ENCODE measurements at regions not wholly inside any gene's neighbourhood (a gene's known extent, or its start where the extent isn't known, plus 50 kb on each side); places are given as distances from the start of the nearest gene placed in this dataset.

DNA sequence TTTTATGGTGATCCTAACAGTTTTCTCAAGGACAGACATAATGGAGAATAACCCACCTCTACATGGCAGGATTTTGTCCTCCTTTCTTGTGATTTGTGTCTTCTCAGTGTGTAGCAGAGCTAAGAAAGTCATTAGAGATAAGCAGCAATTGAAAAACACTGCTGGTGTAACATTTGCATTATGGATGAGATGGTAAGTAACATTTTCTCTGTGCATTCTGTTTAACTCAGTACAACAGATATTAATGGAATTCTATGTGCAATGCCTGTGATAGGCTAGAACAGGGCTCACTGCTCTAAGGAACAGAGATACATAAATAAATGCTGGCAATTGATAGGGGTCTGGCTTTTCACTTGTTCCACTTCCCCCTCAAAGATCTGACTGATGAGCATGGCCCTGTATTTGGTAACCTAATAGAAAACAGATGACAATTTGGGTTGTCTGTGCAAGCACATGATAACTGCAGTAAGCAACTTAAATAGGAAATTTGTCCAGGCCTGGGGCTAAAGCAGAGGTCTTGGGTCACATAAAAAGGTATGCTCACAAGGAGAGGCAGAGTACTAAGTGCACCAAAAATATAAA is 560.3 kb upstream of the POM121L12 start:
- no peak for DNase-seq (ENCODE audit: low spot score)

DNA sequence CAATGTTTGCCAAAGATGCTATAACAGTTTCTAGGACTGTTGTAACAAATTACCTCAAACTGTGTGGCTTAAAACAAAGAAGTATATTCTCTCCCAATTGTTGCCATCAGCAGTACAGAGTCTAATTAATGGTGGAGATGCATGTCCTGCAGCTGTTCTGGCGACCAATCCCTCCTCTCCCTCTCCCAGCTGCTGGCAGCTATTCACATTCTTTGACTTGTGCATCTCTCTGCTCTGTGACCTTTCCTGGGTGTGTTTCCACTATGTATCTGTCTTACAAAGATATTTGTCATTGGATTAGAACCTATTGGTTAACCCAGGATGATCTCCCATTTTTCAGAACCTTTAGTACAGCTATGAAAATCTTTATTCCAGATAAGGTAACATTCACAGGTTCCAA is 561.7 kb upstream of the POM121L12 start:
- no peak for DNase-seq (ENCODE audit: low spot score)

DNA sequence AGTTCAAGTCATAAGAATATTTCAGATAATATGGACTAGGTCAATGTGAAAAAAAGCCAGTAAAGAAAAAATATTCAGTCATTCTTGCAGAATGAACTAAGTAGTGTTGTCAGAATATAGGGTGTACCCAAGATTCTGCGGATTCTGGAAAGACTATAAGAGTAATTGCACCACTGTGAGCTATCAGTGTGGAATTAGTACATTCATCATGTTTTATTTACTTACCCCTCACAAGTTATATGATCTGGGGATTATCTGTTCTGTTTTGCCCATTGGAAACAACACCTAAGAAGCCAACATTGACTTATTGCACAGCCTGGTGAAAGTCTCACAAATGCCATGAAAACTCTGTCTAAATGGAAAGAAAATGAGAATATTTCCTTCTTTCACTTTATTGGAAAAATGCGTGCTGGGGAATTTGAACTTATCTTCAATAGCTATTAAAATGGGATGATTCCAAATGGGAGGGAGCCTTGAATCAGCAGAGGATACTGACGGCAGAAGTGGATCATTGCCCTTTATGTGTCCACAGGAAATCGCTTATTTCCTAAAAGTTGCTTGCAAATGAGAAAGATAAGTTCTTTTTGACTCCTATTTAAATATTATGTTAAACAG is 563.3 kb upstream of the POM121L12 start:
- no peak for DNase-seq (ENCODE audit: low spot score)

DNA sequence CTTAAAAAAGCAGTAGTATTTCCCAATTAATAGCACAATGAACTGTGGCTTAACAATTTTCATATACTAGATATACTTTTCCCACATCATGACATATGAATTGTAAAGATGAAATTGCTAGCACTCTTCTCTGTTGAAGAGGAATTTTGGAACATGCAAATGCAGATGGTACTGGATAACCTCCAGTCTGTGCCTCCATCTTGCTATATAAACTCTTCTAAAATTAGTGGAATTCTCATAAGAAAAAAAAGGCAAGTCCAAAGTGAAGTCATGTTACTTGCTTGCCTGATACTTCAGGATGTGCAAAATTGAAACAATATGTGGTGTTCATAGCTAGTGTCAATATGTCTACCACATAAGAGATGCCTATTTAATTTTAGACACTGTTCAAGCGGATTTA is 570.2 kb upstream of the POM121L12 start:
- DNase-seq (ENCODE audit: low spot score) = no peak

DNA sequence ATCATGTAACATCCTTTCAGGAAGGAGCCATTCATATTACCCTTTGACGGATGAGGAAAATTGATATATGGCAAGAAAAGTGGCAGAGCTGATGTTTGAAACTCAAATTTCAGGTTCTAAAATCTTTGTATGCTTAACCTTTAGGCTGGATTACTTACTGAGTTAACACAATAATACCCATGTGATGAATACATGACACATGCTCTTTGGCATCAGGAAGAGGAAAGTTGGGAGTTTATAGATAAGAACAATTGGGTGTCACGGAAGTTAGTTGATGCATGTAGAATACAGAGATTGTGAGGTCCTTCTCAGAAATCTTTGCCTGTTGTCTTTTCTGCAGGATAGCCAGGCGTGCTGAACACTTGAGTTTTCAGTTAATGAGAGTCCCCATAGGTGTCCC is 572.1 kb upstream of the POM121L12 start:
- no peak for DNase-seq (ENCODE audit: low spot score)

DNA sequence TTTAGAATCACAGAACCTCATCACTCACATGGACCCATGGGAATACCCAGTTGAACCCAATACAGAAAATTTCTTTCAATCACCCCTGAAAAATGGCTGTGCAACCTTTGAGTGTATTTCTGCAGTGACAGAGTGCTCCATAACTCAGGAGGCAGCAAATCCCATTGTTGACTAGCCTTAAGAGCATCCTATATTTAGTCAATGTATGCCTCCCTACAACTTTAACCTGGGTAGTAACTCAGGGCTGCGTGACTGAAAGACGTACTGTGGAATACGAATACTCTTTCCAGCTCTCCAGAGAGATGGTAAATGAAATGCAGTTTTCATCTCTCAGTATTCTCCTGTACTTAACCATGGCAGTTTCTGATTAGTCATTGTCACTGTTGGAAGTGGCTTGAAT is 573.0 kb upstream of the POM121L12 start:
- DNase-seq (ENCODE audit: low spot score) = no peak

DNA sequence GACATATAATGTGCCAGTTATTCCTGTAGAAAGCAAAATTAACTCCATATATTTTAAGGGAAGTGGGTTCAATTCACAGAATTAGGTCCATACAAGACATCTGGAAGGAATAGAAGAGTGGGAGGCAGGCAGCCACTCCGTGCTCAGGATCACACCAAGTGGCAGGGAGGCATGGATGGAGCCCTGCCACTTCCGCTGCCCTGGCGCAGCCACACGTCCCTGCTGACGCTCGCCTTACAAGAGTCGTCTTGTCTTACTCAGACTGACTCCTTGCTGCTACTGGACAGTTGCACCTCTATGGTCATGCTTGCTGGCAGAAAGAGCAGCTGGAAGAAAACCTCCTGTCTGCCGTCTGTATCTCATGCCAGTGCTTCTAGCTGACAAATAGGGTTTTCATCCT is 579.9 kb upstream of the POM121L12 start:
- DNase-seq (ENCODE audit: low spot score) = no peak

DNA sequence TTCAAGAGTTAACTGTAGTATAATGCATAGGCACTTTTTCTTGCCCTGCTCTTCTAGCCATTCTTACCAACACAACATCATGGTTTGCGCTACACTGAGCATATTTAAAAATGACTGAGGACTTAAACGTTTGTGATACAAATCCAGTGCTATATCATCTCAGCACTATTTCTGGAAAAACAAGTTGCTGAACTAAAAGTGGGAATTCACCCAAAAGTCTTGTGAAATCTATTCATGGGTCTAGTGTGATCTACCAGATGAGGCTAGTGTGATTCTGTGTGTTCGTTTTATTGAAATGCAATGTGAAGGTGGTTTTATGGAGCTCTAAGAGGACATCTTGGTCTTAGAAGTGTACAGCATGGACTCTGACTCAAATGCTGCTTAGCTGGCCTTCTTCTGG is 584.6 kb upstream of the POM121L12 start:
- no peak for DNase-seq (ENCODE audit: low spot score)

DNA sequence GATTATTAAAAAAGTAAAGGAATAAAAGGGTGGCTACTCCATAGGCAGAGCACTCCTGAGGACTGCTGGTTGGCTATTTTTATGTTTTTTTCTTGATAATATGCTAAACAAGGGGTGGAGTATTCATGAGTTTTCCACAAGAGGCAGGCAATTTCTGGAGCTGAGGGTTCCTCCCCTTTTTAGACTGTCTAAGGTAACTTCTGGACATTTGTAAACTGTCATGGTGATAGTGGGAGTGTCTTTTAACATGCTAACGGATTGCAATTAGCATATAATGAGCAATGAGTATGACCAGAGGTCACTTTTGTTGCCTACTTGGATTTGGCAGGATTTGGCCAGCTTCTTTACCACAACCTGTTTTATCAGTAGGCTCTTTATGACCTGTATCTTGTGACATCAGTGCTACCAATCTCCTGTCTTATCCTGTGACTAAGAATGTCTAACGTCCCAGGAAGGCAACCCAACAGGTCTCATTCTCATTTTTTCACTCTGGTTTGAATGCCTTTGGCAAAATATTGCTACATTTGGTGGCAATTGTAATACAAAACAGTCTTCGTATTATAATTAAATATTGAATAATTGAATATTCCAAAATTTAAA is 587.8 kb upstream of the POM121L12 start:
- no peak for DNase-seq (ENCODE audit: low spot score)

DNA sequence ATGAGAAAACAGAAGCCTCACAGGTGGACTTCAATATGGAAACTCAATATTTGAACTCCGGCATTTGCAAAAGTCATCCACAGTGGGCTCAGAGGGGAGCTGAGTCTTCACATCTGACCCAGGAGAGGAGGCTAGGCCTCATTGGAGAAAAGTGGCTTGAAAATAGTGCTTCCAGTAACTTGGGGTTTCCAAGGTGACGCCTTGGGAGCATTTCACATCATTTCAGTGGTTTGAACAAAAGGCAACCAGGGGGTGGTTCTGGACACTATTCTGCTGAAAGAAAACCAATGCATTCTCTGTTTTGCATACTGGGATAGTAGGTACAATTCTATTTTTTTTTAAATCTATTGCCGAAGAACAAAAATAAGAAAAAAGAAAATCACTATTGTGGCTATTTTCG is 599.2 kb upstream of the POM121L12 start:
- no peak for DNase-seq (ENCODE audit: low spot score)

DNA sequence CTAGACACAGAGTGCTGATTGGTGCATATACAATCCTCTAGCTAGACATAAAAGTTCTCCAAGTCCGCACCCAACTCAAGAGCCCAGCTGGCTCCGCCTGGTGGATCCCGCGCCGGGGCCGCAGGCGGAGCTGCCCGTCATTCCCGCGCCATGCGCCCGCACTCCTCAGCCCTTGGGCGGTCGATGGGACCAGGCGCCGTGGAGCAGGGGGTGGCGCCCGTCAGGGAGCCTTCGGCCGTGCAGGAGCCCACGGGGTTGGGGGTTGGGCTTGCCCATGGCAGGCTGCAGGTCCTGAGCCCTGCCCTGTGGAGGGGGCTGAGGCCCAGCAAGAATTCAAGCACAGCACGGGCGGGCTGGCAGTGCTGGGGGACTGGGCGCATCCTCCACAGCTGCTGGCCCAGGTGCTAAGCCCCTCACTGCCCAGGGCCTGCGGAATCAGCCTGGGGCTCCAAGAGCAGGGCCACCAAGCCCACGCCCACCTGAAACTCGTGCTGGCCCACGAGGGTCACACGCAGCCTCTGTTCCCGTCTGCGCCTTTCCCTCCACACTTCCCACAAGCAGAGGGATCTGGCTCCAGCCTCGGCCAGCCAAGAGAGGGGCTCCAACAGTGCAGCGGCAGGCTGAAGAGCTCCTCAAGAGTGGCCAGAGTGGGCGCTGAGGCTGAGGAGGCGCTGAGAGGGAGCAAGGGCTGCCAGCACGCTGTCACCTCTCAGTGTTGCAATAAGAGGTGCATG is 604.2 kb upstream of the POM121L12 start:
- no peak for DNase-seq (ENCODE audit: low spot score)

DNA sequence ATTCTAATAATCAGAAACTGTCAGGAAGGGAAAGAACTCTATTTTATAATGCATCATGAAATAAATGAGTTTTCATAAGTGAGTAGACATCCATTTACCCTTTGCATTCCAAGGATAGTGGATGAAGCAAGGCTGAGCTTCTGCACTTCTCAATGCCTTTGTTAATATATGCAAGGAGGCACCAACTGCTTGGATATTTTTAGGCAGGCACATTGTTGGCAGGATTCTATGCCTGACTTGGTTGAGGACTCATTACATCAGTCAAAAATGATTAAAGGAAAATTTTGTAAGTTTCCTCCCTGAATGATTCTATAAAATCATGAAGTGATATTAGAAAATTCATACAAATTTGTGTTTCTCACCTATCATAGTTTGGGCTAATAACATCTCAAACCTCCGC is 612.2 kb upstream of the POM121L12 start:
- no peak for DNase-seq (ENCODE audit: low spot score)

DNA sequence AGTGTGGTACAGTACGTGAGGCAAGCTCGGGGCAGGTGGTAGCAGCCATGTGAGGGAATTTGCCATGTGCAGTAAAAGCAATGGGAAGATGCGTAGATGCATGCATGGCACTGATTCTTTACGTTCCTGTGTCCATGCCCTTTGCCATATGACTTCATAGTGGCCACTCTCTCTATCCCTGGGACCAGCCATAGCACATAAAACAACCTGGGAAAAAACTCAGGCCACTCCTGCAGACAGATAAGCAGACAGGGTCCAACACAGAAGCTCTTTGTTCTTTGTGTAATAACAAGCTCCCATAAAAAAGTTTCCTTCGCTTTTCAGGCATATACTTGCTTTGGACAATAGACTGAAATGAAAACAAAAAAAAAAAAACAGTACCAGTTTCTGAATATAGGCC is 622.4 kb upstream of the POM121L12 start:
- no peak for DNase-seq (ENCODE audit: low spot score)

DNA sequence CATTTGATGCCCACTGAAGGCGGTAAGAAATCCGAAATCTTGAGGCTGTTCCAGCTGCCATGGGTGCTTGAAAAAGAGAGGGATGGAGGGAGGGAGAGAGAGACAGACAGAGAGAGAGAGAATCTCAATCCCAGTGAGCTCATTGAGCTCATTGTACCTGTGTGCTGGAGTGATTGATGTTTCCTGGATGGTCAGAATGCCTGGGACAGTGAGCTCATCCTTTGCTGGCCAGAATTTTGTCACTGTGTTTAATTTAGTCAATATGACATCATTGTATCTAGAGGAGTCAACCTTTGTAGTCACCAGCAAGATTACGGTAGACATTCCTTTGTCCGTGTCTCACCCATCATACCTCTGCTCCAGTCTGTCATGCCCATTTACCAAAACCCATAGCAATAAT is 625.4 kb upstream of the POM121L12 start:
- DNase-seq (ENCODE audit: low spot score) = no peak

DNA sequence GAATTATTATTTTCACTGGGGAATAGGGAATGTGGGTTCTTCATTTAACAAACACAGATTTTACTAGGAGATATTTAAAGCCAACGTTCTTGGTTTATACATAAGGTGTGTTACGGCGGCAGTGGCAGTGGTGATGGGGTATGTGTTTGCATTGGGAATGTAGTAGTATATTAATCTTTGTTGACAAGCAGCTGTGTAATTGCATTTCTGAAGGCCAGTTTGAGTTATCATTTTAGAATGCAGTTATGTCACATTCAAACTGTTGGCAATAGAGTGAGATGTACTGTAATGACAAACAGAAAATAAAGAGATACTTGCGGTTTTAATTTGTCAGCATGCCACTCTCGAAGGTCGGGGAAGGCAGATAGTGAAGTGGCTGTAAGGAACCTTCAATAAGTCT is 628.6 kb upstream of the POM121L12 start:
- DNase-seq (ENCODE audit: low spot score) = no peak

DNA sequence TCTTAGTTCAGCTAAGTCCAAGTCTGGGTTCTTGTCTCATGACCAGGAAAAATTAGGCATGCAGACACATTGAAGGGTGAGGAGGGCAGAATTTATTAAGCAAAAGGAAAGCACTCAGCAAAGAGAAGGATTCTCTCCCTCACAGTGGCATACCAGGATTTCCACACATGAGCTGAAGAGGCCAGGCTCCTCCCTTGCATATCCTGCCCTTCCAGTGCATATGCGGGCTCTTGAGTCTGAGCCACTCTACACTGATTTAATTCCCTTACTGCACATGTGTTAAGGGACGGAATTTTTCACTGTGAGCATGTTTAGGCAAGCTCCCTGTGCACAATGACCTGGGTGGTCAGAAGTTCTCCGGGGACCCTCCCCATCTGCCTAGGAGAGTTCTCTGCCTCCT is 652.7 kb upstream of the POM121L12 start:
- no peak for DNase-seq (ENCODE audit: low spot score)

DNA sequence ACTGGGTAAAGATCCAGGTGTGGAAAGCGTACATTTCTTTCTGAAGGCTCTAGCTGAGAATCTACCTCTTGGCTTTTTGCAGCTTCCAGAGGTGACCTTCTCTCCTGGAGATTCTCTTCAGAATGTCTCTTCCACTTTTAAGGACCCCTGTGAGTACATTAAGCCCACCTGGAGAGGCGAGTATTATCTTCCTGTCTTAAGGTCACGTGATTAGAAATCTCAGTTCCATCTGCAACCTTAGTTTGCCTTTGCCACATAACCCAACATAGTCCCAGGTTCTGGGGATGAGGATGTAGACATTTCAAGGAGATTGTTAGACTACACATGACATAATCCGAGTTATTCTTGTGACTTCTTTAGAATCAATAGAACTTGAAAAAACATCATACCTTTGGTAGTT is 665.5 kb upstream of the POM121L12 start:
- DNase-seq (ENCODE audit: low spot score) = no peak

DNA sequence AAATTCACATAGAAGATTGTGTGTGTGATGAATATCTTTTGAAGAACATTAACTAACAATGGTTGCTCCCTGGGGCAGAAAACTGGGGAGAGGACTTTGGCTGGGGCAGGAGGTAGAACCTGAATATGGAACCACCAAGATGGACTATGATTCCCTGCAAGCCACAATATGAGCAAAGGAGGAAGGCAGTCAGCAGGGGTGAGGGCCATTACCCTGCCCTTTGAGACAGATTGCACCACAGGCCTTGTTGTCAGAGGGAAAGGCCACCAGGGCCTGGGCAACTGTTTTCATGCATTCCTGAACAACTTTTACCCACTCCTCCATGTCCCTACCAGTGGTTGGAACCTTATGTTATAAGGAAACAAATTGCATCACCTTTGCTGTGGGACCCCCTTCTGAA is 670.1 kb upstream of the POM121L12 start:
- DNase-seq (ENCODE audit: low spot score) = no peak

DNA sequence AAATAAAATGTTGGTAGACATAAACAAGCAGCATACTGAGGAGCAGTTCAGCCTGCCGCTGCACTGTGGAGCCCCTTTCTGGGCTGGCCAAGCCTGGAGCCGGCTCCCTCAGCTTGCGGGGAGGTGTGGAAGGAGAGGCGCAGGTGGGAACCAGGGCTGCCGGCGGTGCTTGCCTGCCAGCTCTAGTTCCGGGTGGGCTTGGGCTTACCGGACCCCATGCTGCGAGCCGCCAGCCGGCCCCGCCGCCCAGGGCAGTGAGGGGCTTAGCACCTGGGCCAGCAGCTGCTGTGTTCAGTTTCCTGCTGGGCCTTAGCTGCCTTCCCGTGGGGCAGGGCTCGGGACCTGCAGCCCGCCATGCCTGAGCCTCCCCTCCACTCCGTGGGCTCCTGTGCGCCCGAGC is 672.9 kb upstream of the POM121L12 start:
- DNase-seq (ENCODE audit: low spot score) = no peak

DNA sequence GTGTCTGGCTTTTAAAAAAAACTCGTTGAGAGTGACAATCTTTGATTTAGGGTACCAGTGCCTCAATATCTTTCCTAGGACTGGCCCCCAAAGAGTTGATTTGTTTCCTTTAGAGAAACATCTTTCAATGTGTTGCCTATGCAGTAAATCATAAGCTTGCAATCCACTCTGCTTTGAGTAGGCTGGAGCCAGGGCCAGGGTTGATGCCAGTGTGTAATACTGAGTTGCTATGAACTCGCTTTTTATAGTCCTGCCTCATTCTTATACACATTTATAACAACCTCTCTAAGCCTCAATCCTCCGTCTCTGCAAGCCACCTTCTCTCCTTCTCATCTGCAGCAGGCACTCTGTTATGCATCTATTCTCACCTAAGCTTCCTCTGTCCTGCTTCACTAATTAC is 674.9 kb upstream of the POM121L12 start:
- DNase-seq (ENCODE audit: low spot score) = no peak

DNA sequence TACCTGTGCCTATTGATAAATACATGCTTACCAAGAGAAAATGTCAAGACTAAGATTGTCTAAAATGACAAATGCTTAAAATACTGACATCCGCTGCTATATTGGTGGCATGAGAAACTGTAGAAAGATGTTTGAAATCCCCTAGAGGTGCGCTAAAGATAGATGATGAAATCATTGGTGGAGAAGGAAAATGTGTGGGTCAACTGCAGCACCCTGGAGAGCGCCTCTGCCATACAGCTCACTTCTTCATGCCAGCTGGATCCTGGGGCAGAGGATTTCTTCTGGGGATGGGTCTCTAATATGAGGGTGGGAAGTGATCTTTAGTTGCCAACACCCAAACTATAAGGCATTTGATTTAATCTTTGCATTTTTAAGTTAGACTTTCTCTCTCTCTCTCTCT is 680.4 kb upstream of the POM121L12 start:
- DNase-seq (ENCODE audit: low spot score) = no peak

DNA sequence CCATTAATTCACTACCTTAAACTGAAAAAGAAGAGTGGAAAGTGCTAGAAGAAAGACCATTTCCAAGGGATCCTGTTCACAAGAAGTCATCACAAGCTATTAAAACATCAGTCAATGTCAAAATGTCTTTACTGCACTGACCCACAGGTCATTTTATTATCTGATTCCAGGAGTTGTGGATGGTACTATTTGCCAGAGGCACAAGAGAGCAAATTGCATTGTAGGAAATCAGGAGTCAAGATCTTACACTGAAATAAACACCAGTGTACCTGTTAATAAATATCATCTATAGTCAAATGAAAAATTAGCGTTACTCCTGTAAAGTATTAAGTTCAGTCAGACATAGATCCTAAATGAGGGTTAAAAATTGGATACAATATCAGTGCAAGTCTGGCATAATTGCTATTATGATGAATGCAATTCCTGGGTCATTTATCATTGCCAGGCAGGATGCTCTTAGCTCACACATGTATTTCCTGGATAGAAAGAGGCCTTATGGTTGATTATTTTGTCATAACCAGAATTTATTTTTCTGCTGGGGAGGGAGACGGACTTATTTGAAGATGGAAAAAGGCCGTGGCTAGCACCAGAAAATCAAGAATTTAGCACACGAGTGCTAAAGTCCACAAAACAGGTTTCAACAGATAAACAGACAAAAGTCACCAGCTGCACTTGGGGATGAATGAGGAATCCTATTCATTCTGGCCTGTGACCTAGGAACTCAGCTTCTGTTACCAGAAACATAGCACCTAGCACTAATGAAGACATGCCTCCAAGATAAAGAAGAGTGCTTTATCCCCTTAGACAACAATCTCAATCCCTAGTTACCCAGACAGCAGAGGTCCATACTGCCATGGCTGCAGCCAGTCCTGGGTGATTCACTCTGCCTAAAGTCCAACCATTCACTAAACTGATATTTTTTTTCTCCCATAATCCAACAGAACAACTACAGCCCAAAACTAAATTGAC is 683.1 kb upstream of the POM121L12 start:
- no peak for DNase-seq (ENCODE audit: low spot score)
